Breast epithelium (tissue), 3 donors: ENCODE measurements at regions not wholly inside any gene's neighbourhood (a gene's known extent, or its start where the extent isn't known, plus 50 kb on each side); places are given as distances from the start of the nearest gene placed in this dataset.

Experiments
- POLR2A ChIP-seq: fragments of 450-650 bp; IDR thresholded peaks from one replicate; pipeline ENCODE4 v1.6.1; 2016; ENCODE audit warnings: antibody characterized with exemption, mild to moderate bottlenecking, moderate library complexity
- TF ChIP-seq, protein P1 (sequence below), 3 donors: fragments of 450-650 bp; IDR thresholded peaks; one replicate each; pipeline ENCODE4 v1.5.1; 2016 to 2017; ENCODE audit warnings: antibody characterized with exemption in 3 of 3, mild to moderate bottlenecking in 3 of 3, moderate library complexity in 3 of 3

DNA sequence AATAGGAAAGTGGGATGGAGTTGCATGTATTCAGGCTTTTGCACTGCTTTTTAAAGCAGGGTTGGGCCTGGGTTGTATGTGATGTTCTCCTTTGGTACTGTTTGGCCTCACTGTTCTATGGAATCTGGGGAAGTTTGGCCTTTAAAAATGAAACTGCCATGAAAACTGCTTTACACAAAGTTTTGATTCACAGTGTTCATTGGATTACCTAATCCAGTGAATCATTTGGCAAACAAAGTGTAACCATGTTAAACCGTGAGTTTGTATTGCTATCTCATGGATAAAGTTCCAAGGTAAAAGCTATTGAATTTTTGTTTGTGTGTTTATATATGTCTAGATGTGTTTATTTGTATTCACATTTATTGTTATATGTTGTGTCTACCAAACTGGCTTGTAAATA is 1658.6 kb downstream of the OLFM4 start:
- TF ChIP-seq, protein P1, sequence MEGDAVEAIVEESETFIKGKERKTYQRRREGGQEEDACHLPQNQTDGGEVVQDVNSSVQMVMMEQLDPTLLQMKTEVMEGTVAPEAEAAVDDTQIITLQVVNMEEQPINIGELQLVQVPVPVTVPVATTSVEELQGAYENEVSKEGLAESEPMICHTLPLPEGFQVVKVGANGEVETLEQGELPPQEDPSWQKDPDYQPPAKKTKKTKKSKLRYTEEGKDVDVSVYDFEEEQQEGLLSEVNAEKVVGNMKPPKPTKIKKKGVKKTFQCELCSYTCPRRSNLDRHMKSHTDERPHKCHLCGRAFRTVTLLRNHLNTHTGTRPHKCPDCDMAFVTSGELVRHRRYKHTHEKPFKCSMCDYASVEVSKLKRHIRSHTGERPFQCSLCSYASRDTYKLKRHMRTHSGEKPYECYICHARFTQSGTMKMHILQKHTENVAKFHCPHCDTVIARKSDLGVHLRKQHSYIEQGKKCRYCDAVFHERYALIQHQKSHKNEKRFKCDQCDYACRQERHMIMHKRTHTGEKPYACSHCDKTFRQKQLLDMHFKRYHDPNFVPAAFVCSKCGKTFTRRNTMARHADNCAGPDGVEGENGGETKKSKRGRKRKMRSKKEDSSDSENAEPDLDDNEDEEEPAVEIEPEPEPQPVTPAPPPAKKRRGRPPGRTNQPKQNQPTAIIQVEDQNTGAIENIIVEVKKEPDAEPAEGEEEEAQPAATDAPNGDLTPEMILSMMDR (IDR thresholded peaks at IDR 0.05) = no peak
- no peak for TF ChIP-seq POLR2A
